ENCODE measurements at regions not wholly inside any gene's neighbourhood (a gene's known extent, or its start where the extent isn't known, plus 50 kb on each side); places are given as distances from the start of the nearest gene placed in this dataset.

DNA sequence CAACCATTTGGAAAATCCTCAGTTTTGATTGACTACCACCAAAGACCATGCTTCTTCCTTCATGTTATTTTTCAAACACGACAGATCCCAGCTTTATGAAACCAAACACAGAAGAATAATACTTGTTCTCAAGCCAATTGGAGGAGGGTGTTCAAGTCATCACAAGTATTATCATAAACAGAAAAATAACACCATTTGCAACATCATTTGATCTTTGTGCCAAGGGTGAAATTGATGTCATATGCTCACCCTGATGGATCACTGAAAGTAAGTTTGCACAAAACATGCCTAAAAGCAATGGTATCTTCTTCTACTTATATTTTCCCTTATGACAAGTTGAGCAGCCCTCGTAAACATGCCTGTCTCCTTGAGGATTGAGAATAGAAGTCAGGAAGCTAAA lies 448.0 kb upstream of the ZEB2 start:
- DNase-seq = no peak

DNA sequence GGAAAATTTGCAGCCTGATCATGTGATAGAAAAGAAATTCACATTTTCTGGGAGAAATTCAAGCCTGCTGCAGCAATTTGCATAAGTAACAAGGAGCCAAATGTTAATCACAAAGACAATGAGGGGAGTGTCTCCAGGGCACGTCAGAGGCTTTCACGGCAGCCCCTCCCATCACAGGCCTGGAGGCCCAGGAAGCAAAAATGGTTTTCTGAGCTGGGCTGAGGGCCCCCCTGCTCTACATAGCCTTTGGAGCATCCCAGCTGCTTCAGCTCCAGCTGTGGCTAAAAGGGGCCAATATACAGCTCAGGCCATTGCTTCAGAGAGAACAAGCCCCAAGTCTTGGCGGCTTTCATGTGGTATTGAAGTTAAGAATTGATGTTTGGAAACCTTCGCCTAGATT lies 445.3 kb upstream of the ZEB2 start:
- DNase-seq = no peak

DNA sequence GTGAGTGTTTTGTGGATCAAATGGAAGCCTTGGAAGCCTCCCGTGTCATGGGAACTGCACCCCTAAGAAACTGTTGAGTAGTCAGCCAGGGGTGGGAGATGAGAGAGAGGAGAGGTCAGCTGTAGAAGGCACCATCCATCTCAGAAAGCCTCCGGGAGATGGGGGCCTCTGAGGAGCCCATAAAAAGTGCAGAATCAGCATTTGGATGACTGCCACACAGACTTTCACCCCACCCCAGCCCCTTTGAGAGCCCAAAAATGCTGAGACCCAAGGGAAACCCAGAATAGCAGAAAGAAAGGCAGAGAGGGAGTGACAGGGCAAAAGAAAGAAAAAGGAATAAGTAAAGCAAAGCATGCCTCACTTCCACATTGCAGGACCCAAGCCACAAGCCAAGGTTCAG lies 443.1 kb upstream of the ZEB2 start:
- DNase-seq = no peak

DNA sequence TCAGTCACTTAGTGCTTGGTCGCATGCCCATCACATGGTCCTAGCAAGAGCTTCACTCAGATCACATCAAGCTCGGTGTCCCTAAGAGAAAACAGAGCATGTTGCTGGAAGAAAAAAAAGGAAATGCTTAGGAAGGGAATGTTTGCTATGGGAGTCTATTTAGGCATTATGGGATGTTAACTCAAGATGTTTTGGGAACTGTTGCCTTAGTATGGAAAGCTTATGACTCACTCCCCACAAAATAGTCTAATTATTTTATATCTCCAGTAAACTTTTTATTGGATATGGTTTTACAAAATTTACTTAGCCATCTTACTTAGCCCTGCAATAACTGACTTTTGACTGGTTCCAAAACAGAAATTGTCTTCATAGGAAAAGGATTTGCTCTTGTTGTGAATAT lies 439.5 kb upstream of the ZEB2 start:
- no peak for DNase-seq

GRCh38 chr2:144950899-144951560 lies 431.1 kb upstream of the ZEB2 start:
- peak; percentile 94 for DNase-seq

DNA sequence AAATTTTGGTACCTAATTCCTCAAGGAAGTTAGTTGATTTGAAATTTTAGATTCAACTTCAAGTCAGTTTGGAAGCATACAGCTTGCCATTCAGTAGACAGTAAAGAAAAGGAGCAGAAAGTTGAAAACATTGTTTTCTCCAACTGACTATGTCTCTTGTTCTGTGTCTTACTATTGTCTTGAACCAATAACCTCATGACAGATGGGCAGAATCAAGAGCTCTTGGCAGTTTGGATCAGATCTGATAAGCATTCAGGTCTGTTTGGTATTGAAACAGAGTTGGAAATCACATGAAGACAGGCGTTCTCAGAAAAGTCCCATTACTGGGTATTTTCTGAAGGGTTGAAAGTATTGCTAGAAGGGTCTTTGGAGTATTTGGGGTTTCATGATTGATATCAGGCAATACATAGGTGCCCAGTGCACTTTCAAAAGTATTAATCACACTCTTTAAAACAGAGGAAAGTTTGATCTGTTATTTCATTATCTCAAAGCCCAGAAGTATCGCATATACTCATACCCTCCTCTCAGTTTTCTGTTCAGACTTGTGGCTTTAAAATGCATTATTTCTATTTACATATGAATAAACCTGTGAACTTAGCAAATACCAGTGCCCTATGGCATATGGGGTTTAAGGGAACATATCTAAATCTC lies 428.4 kb upstream of the ZEB2 start:
- DNase-seq = no peak

DNA sequence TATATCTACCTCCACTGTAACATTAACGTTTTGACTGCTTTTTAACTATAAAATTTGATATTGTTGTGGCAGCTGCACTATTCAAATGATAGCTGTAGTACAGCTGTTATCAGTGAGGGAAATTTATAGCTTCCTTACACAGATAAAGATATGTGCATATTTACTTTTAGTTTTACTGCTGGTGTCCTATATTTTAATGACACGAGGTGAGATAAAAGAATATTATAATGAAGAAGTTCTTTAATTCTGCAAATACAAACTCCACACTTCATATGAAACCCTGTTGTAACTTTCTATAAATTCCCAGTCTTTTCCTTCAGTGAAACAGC lies 427.8 kb upstream of the ZEB2 start:
- DNase-seq = no peak

GRCh38 chr2:144946263-144946662 lies 426.3 kb upstream of the ZEB2 start:
- DNase-seq = no peak

DNA sequence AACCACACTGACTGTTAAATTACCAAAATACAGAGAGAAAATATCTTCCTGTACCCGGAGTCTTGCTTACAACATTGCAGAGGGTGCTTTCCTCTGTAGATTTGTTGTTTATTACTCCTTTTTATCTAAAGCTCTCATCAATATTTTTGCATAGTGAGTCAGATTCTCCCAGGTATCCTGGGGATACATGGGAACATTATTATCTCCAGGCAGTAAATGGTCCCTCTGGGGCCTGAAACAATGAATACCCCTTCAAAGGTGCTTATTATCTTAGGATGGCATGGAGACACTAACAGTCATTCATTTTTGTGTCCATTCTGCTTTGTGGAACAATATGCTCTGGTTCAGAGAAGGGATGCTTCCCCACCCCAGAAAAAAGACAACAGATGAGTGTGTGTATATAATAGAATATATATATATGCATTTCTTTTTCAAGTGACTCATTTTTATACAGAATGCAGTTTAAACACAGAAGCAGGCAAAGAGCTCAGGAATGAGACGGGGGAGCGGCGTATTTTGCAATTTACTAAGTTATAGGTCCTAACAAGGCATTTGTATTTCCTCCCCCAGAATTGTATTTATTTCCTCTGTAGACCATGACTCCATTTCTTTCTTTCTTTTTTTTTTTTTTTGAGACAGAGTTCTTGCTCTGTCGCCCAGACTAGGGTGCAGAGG lies 424.8 kb upstream of the ZEB2 start:
- DNase-seq = peak; percentile 28

GRCh38 chr2:144943986-144944385 lies 424.1 kb upstream of the ZEB2 start:
- DNase-seq = peak; percentile 69

DNA sequence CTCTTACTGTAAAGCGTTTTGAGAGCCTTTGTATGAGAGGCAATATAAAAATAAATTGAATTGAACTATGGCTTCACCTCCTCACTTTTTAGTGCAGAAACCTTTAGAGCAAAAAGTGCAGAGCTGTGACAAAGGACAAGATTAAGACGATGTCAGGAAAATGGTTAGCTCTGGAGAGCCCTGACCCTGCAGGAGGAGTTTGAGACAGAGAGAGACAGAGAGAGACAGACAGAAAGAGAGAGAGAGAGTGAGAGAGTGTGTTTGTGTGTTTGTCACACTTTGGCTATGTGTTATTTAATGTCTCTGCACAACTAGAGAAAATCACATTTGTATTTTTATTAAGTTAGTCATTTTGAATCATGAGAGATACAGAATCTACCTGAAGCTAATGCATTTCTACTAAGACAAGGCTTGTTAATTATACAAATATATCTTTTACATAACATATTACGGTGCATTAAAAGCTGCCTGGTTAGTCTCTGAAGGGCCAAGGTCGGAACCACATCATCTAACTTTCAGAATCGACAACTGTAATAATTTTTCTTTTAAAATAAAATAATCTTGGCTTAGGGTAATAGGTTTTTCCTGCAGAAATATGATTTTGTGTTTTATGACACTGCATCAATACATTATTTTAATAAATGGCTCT lies 423.5 kb upstream of the ZEB2 start:
- no peak for DNase-seq

GRCh38 chr2:144942516-144943256 lies 422.8 kb upstream of the ZEB2 start:
- peak; percentile 66 for DNase-seq

- DNase-seq = no peak
Measured at GRCh38 chr2:144941743-144942488, 422.0 kb upstream of the ZEB2 start.

DNA sequence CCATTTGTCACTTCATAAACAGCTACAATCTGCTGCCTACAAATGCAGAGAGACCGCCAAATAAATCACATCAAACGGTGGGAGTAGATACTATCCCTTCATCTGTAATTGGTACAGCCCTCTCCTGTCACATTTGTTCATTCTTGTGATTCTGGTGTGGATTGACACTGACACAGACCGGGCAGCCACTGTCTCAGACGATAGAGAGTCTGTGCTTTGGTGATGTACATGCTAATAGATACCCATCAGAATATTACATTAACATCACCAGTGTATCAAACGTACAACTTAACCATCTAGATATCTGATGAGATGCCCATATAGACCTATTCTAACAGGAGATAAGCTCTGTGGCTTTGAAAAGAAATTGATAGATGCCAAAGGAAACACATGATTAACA lies 419.7 kb upstream of the ZEB2 start:
- no peak for DNase-seq

GRCh38 chr2:144937910-144938709 lies 418.2 kb upstream of the ZEB2 start:
- DNase-seq = peak; percentile 85

DNA sequence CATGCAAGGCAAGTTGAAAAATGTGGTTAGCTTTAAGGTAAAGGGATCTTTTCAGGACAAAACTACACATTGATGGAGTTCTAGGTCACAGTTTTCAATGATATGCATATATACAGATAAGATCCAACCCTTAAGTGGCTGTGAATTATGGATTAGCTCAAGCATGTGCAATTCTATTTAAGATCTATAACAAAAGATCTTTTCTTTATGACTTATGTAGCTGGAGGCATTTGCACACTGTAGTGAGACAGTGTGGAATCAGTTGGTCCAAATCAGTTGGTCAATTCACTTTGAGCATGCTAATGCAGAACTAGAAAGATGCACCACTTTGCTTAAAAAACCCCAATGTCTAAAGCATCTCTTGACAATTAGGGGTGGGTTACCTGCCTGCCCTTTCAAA lies 417.1 kb upstream of the ZEB2 start:
- no peak for DNase-seq

GRCh38 chr2:144936442-144936841 lies 416.5 kb upstream of the ZEB2 start:
- no peak for DNase-seq

DNA sequence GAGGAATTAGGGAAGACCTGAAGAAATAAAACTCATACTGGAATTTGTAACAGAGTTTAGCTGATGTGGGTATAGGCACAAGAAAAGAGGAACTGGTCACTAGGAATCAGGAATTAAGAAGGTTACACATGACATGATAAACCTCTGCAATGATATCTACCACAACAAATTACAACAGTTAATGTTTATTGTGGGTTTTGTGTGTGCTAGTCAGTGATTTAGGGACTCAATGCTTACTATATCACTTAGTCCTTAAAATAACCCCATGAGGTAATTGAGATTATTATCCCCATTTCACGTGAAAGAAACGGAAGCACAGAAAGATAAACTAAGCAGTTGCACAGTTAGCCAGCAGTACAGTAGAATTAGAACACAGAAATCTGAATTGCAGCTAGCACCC lies 415.8 kb upstream of the ZEB2 start:
- DNase-seq = no peak

GRCh38 chr2:144935191-144935590 lies 415.3 kb upstream of the ZEB2 start:
- DNase-seq = no peak

DNA sequence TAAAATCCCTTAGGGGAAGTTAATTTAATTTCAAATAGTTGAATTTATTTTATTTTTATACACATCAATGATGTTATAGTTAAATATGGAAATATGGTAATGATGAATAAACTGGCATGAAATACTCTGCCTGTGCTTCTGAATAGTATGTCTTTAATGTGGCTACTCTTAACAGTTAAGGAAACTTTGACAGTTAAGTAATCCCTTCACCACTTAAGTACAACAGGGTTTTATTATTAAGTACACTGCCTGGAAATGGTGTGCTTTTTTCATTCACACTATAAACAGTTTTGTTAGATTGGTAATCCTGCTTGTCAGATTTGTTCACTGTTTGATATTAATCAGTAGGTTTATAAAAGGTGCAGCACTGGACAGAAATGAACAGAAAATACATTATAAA lies 412.0 kb upstream of the ZEB2 start:
- DNase-seq = no peak

DNA sequence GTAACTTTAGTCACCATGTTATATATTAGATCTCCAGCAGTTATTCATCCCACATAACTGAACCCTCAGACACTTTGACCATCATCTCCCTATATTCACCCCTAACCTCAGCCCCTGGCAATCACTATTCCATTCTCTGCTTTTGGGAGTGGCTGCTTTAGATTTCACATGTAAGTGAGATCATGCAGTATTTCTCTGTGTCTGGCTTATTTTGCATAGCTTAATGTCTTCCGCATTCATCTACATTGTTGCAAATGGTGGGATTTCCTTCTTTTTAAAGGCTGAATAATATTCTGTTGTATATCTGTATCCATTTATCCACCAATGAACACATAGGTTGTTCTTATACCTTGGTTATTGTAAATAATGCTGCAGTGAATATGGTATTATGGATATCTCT lies 411.6 kb upstream of the ZEB2 start:
- DNase-seq = no peak

DNA sequence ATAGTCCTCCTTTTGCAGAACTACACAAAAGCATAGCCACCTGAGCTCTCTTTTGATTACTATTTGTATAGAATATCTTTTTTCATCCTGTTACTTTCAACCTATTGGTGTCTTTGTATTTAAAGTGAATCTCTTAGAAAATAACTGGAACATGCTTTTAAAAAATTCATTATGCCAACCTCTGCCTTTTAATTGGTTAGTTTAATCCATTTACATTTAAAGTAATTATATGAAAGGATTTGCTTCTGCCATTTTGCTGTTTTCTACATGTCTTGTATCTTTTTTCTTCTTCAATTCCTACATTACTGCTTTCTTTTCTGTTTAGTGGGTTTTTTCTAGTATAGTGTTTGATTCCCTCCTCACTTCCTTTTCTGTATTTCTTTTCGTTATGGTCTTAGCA lies 407.5 kb upstream of the ZEB2 start:
- no peak for DNase-seq
